ENCODE measurements at regions not wholly inside any gene's neighbourhood (a gene's known extent, or its start where the extent isn't known, plus 50 kb on each side); places are given as distances from the start of the nearest gene placed in this dataset.

- Mint-ChIP-seq H3K4me1 (no peaks in the 10 kb centered on the region), H3K36me3 (peaks cover 30% of the 10 kb centered on the region), H3K27me3 (ENCODE audit: low read depth) (no peaks in the 10 kb centered on the region), H3K27ac (no peak overlapping the region), H3K9me3 (no peaks in the 10 kb centered on the region), H3K4me3 (no peak overlapping the region)
- ChIA-PET POLR2A (no interaction called here), CTCF (no interaction called here)
- no peak for DNase-seq (ENCODE audit: low spot score)
- ATAC-seq, result no peak
- no peak for TF ChIP-seq NFE2L1 (CRISPR knock-in tag; IDR thresholded peaks at IDR 0.05)
- TF ChIP-seq KAT7 (CRISPR knock-in tag; IDR thresholded peaks at IDR 0.05; ENCODE audit: borderline replicate concordance), result no peak
- TF ChIP-seq TP53 (CRISPR knock-in tag; IDR thresholded peaks at IDR 0.05), result no peak
- TF ChIP-seq JAZF1 (CRISPR knock-in tag; IDR thresholded peaks at IDR 0.05), result no peak
- no peak for TF ChIP-seq ZMAT4 (CRISPR knock-in tag; IDR thresholded peaks at IDR 0.05)
- no peak for TF ChIP-seq GTF2I (CRISPR knock-in tag; conservative IDR thresholded peaks at IDR 0.05)
- no peak for TF ChIP-seq ZNF317 (CRISPR knock-in tag; IDR thresholded peaks at IDR 0.05; ENCODE audit: borderline replicate concordance, low read depth)
- no peak for TF ChIP-seq CREB1 (CRISPR knock-in tag; IDR thresholded peaks at IDR 0.05)
- no peak for TF ChIP-seq ATF1 (CRISPR knock-in tag; IDR thresholded peaks at IDR 0.05)
- TF ChIP-seq ETV6 (CRISPR knock-in tag; IDR thresholded peaks at IDR 0.05), result no peak
- TF ChIP-seq IRF2 (CRISPR knock-in tag; IDR thresholded peaks at IDR 0.05; ENCODE audit: borderline replicate concordance, low read depth), result no peak
- TF ChIP-seq PRRX2 (CRISPR knock-in tag; IDR thresholded peaks at IDR 0.05), result no peak
- no peak for TF ChIP-seq ESRRA (CRISPR knock-in tag; IDR thresholded peaks at IDR 0.05; ENCODE audit: borderline replicate concordance)
- no peak for TF ChIP-seq ZNF416 (CRISPR knock-in tag; IDR thresholded peaks at IDR 0.05)
Observed at GRCh38 chr14:71688576-71688975, 243.7 kb upstream of the RGS6 start.

GRCh38 chr14:71690478-71690877, 241.8 kb upstream of the RGS6 start:
- Mint-ChIP-seq H3K4me3 (no peak overlapping the region), H3K9me3 (no peaks in the 10 kb centered on the region), H3K36me3 (peaks cover 16% of the 10 kb centered on the region), H3K27ac (no peak overlapping the region), H3K4me1 (peaks cover 10% of the 10 kb centered on the region), H3K27me3 (ENCODE audit: low read depth) (no peaks in the 10 kb centered on the region)
- POLR2A ChIA-PET, result interaction anchor here (0.5 kb wide), 1 partner anchor 505 kb away, joined by 5 read pairs; no protein-coding TSS in a partner anchor
- CTCF ChIA-PET, result no interaction called here
- no peak for ATAC-seq
- no peak for DNase-seq (ENCODE audit: low spot score)
- TF ChIP-seq, protein P1, sequence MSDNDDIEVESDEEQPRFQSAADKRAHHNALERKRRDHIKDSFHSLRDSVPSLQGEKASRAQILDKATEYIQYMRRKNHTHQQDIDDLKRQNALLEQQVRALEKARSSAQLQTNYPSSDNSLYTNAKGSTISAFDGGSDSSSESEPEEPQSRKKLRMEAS (CRISPR knock-in tag; IDR thresholded peaks at IDR 0.05), result no peak
- TF ChIP-seq ZNF512 (CRISPR knock-in tag; IDR thresholded peaks at IDR 0.05; ENCODE audit: borderline replicate concordance) (no peak), FOXJ3 (CRISPR knock-in tag; IDR thresholded peaks at IDR 0.05; ENCODE audit: borderline replicate concordance) (no peak), ZNF317 (CRISPR knock-in tag; IDR thresholded peaks at IDR 0.05; ENCODE audit: borderline replicate concordance, low read depth) (no peak), ZNF416 (CRISPR knock-in tag; IDR thresholded peaks at IDR 0.05) (no peak), ZNF121 (CRISPR knock-in tag; IDR thresholded peaks at IDR 0.05) (no peak), ZBTB21 (CRISPR knock-in tag; IDR thresholded peaks at IDR 0.05; ENCODE audit: borderline replicate concordance) (no peak), CREB1 (CRISPR knock-in tag; IDR thresholded peaks at IDR 0.05) (no peak), SOX15 (CRISPR knock-in tag; IDR thresholded peaks at IDR 0.05) (no peak), MXD4 (CRISPR knock-in tag; IDR thresholded peaks at IDR 0.05; ENCODE audit: borderline replicate concordance) (no peak)
- TF ChIP-seq, protein P2, sequence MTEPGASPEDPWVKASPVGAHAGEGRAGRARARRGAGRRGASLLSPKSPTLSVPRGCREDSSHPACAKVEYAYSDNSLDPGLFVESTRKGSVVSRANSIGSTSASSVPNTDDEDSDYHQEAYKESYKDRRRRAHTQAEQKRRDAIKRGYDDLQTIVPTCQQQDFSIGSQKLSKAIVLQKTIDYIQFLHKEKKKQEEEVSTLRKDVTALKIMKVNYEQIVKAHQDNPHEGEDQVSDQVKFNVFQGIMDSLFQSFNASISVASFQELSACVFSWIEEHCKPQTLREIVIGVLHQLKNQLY (CRISPR knock-in tag; IDR thresholded peaks at IDR 0.05), result no peak

DNA sequence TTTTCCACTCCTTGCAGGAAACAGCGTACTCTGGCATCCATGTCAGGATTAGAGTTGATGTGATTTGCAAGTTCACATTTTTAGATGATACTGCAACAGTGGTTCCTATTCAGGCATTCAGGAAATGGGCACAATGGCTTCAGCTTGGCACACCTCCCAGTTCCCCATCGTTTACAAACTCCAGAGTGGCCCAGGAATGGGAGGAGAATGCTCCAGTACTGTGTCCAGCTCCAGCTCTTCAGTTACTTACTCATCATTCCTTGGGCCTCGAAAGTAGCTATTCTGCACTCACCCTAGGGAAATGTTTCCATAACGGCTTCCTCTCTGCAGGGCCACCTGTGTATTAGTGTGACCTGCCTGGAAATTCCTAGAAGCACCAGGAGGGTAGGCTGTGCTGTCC, 239.7 kb upstream of the RGS6 start:
- CTCF ChIA-PET, result no interaction called here
- Mint-ChIP-seq H3K27ac (no peak overlapping the region), H3K36me3 (peaks cover 11% of the 10 kb centered on the region), H3K4me1 (peaks cover 10% of the 10 kb centered on the region), H3K27me3 (ENCODE audit: low read depth) (no peaks in the 10 kb centered on the region), H3K4me3 (no peak overlapping the region), H3K9me3 (no peaks in the 10 kb centered on the region)
- no peak for DNase-seq (ENCODE audit: low spot score)
- no peak for ATAC-seq
- POLR2A ChIA-PET, result no interaction called here
- TF ChIP-seq TCF7 (CRISPR knock-in tag; IDR thresholded peaks at IDR 0.05; ENCODE audit: low read depth), result no peak
- no peak for TF ChIP-seq TEAD1 (CRISPR knock-in tag; IDR thresholded peaks at IDR 0.05)
- TF ChIP-seq ATF6 (CRISPR knock-in tag; IDR thresholded peaks at IDR 0.05), result no peak

Data from WTC11 (cell line).